GM12875 (cell line): ENCODE measurements at regions not wholly inside any gene's neighbourhood (a gene's known extent, or its start where the extent isn't known, plus 50 kb on each side); places are given as distances from the start of the nearest gene placed in this dataset.

Experiments
- H3K4me3 ChIP-seq: one replicate; pipeline ENCODE4 v1.5.1; 2011; ENCODE audit warnings: low read depth, low read length, control low read depth
- CTCF ChIP-seq: IDR thresholded peaks from 2 replicates; pipeline ENCODE4 v1.5.1; 2011; ENCODE audit warnings: low read depth, mild to moderate bottlenecking, control low read depth, inconsistent platforms, low read length, moderate library complexity, borderline replicate concordance; ENCODE audit not compliant: insufficient read depth

GRCh38 chr9:118533850-118534249 lies 829.6 kb downstream of the TLR4 start:
- no peak overlapping the region for H3K4me3 ChIP-seq
- no peak for TF ChIP-seq CTCF

- no peak overlapping the region for H3K4me3 ChIP-seq
- TF ChIP-seq CTCF: no peak
Observed at GRCh38 chr9:118536153-118536552, 832.0 kb downstream of the TLR4 start.

DNA sequence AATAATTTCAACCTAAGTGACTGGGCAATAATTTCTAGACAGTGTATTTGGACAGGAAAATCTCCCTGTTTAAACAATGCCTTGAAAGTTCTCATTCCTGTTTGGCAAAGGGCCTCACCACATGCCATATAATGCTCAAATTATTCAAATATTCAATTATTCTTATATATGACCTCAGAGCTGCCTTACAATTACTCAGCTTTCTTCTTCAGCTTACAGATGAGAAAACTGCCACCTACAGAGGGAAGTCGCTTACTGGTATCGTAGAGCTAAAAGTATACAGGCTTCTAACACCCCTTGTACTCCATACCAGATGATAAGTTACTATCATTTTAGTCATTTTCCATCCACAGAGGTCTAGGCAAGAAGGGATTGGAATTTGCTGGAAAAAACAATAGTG lies 830.3 kb downstream of the BRINP1 start:
- H3K4me3 ChIP-seq: no peak overlapping the region
- TF ChIP-seq CTCF: no peak

DNA sequence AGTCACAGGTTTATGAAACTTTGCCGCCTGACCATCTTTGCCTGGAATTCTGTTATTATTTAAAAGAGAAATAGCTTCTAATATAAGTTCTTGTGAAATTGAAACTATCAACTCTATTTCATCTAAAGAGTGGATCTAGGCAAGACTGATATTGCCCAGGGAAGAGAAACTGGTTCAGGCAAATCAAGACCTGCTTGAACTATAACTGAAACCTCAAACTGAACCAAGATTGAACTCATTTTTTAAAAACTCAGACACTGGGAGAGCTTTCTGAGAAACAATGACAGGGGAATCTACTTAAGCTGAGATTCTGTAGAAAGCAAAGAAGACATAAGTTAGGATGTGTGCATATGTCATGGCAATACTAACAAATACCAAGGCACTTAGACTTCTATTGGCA lies 815.8 kb downstream of the BRINP1 start:
- H3K4me3 ChIP-seq: no peak overlapping the region
- no peak for TF ChIP-seq CTCF

GRCh38 chr9:118554987-118555386 lies 814.2 kb downstream of the BRINP1 start:
- H3K4me3 ChIP-seq: no peak overlapping the region

DNA sequence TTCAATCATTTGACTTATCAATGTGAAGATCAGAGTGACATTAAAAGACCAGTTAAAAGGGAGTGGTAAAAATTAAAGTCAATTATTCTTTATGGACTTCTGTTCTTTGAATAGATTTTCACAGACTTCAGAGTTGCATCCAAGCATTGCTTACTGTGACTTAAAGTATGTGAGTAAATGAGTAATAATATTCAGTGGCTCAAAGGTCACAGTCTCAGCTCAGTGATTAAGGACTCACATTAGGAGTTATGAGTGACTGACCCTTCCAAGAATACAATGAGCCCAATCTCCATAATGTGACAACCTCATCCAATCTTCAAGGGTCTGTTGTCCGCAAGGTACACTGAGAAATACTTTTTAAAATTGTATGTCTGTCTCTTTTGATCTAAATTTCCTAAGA lies 811.2 kb downstream of the BRINP1 start:
- TF ChIP-seq CTCF: no peak
- H3K4me3 ChIP-seq: no peak overlapping the region

More at GRCh38 chr9:118554987-118555386, 814.2 kb downstream of the BRINP1 start:
- TF ChIP-seq CTCF: no peak

GRCh38 chr9:118558891-118559290 lies 810.3 kb downstream of the BRINP1 start:
- TF ChIP-seq CTCF: no peak
- no peak overlapping the region for H3K4me3 ChIP-seq
